Esophagus muscularis mucosa (tissue), 4 donors: ENCODE measurements at regions not wholly inside any gene's neighbourhood (a gene's known extent, or its start where the extent isn't known, plus 50 kb on each side); places are given as distances from the start of the nearest gene placed in this dataset.

Experiments used
- DNase-seq: peaks from one replicate; pipeline ENCODE4 v3.0.0-alpha.2; 2017; ENCODE audit errors: extremely low spot score
- H3K27ac ChIP-seq, 4 donors: fragments of 200-600 bp; sonication (generic); replicated peaks in 1 of 4; 1 replicate in 3 of 4; 2 replicates in 1 of 4; pipeline ENCODE4 v1.5.1; 2016 to 2019; ENCODE audit warnings: mild to moderate bottlenecking in 1 of 4
- H3K27me3 ChIP-seq, 4 donors: fragments of 200-600 bp; sonication (generic); one replicate each; pipeline versions ENCODE4 v1.5.1 to v1.6.0; 2016 to 2019
- H3K36me3 ChIP-seq, 4 donors: fragments of 200-600 bp; sonication (generic); one replicate each; pipeline ENCODE4 v1.5.1; 2016 to 2019
- H3K4me1 ChIP-seq, 4 donors: fragments of 200-600 bp; sonication (generic); one replicate each; pipeline ENCODE4 v1.5.1; 2016 to 2019
- H3K4me3 ChIP-seq, 4 donors: fragments of 200-600 bp; sonication (generic); 1 replicate in 2 of 4; 2 replicates in 2 of 4; pipeline ENCODE4 v1.5.1; 2016 to 2019; ENCODE audit warnings: mild to moderate bottlenecking in 4 of 4, moderate library complexity in 1 of 4
- H3K9me3 ChIP-seq, 4 donors: fragments of 200-600 bp; sonication (generic); 1 replicate in 3 of 4; 2 replicates in 1 of 4; pipeline ENCODE4 v1.5.1; 2016 to 2019
- EP300 ChIP-seq: sonication (generic); formaldehyde crosslinking; IDR thresholded peaks from one replicate; pipeline ENCODE4 v1.6.1; 2017; ENCODE audit warnings: antibody characterized with exemption
- POLR2A ChIP-seq: fragments of 450-650 bp; IDR thresholded peaks from one replicate; pipeline ENCODE4 v1.6.1; 2017; ENCODE audit warnings: antibody characterized with exemption, moderate library complexity, mild to moderate bottlenecking, low read depth
- POLR2AphosphoS5 ChIP-seq, 2 donors: sonication (generic); formaldehyde crosslinking; IDR thresholded peaks; one replicate each; pipeline ENCODE4 v1.6.1; 2017; ENCODE audit warnings: antibody characterized with exemption in 2 of 2
- WGBS: methylation state at CpG from one replicate; pipeline ENCODE4 v1.1.5; 2018; 5-methylcytosine and 5-hydroxymethylcytosine counted together
- intact Hi-C: fragments of 100-400 bp; cut with DNase I; formaldehyde crosslinking; loops from one replicate; pipeline ENCODE4 v1.15.1; 2023
- TF ChIP-seq, protein P1 (sequence below), 3 experiments: fragments of 200-600 bp in 2 of 3; fragments of 450-650 bp in 1 of 3; sonication (generic) in 2 of 3; IDR thresholded peaks; one replicate each; pipeline ENCODE4 v1.5.1; 2017 to 2019; ENCODE audit warnings: antibody characterized with exemption in 3 of 3, mild to moderate bottlenecking in 2 of 3, moderate library complexity in 1 of 3

DNA sequence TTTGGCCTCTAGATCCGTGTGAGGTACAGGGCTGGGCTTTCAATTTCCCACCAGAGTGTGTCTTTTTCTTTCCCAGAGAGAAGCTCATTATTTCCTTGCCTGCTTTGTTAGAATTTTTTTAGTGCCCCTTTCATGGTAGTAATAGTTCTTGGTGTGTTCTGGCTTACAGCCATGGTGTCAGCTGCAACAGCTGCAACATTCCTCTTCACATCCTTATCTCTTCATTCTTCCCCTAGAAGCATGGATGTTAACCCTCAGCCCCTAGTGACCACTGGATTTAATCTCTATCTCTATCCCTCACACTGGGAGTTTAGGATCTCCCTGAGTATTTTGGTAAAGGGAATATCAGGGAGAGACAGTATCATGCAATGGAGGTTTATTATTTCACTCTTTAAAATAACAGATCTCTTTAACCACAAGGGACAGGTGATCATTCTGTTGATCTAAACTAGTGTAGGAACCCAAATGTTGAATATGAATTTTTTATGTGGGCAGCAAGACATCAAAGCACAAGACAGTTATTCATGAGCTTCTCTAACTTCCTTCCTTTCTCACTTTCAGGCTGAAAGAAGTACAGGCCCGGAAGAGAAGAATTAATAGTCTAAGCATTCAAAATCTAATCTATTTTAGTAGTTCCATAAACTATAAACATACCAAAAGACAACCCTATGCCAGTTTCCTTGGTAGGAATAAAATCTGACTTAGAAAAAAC, 160.2 kb downstream of the FAM170A start:
- Histone ChIP-seq H3K27me3 (no peaks in the 10 kb centered on the region), H3K4me1 (no peaks in the 10 kb centered on the region), H3K9me3 (no peaks in the 10 kb centered on the region), H3K4me3 (no peak overlapping the region), H3K36me3 (no peaks in the 10 kb centered on the region), H3K27ac (no peak overlapping the region)
- no peak for DNase-seq
- WGBS: 43% methylated on average over 2 of the region's 2 CpGs
- TF ChIP-seq, protein P1, sequence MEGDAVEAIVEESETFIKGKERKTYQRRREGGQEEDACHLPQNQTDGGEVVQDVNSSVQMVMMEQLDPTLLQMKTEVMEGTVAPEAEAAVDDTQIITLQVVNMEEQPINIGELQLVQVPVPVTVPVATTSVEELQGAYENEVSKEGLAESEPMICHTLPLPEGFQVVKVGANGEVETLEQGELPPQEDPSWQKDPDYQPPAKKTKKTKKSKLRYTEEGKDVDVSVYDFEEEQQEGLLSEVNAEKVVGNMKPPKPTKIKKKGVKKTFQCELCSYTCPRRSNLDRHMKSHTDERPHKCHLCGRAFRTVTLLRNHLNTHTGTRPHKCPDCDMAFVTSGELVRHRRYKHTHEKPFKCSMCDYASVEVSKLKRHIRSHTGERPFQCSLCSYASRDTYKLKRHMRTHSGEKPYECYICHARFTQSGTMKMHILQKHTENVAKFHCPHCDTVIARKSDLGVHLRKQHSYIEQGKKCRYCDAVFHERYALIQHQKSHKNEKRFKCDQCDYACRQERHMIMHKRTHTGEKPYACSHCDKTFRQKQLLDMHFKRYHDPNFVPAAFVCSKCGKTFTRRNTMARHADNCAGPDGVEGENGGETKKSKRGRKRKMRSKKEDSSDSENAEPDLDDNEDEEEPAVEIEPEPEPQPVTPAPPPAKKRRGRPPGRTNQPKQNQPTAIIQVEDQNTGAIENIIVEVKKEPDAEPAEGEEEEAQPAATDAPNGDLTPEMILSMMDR (IDR thresholded peaks at IDR 0.05): no peak
- TF ChIP-seq EP300 (no peak), POLR2AphosphoS5 (IDR thresholded peaks at IDR 0.05) (no peak), POLR2A (no peak)
- intact Hi-C loops: no loop called here

DNA sequence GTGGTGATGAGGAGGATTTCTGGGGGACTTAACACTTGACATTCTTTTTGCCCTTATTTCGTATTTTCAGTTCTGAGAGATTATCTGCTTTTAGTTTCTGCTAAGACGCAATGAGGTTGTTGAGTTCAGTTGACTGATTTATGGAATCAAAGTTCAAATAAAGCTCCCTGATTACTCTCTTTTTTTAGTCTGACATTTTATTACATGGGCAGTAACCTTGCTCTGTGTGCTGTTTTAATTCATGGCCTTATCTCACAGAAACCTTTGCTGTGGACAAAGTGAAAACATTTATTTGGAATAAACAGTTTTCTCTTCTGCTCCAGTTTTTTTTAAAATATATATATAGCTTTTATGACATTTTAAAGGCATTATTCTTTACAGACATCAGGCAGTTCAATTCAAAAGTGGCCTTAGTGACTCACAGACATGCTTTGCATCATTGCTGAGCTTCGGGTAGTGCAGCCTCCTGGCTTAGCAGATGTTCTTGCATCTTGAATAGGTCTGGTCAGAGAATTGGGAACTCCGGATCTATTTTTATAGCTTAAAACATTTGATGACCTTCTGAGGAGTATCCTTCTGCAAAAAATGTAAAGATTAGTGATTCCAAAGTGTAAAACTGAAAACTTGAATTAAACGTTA, 162.9 kb downstream of the FAM170A start:
- intact Hi-C loops: no loop called here
- TF ChIP-seq POLR2AphosphoS5 (IDR thresholded peaks at IDR 0.05): no peak
- TF ChIP-seq, protein P1 (IDR thresholded peaks at IDR 0.05): no peak
- no peak overlapping the region for H3K4me3 ChIP-seq
- DNase-seq: no peak
- no peaks in the 10 kb centered on the region for H3K9me3 ChIP-seq
- H3K36me3 ChIP-seq: no peaks in the 10 kb centered on the region
- no peaks in the 10 kb centered on the region for H3K4me1 ChIP-seq
- H3K27me3 ChIP-seq: no peaks in the 10 kb centered on the region
- H3K27ac ChIP-seq: no peak overlapping the region
- 55% methylated on average over 5 of the region's 5 CpGs for WGBS

DNA sequence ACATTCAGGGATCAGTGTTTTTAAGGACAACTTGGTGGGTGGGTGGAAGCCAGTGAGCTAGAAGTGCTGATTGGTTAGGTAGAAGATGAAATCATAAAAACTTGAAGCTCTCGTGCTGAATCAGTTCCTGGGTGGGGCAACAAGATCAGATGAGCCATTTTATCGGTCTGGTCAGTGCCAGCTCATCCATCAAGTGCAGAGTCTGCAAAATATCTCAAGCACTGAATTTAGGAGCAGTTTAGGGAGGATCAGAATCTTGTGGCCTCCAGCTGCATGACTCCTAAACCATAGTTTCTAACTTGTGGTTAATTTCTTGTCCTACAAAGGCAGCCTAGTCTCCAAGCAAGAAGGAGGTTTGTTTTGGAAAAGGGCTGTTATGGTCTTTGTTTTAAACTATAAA, 166.4 kb downstream of the FAM170A start:
- no peak for DNase-seq
- Histone ChIP-seq H3K36me3 (no peaks in the 10 kb centered on the region), H3K27ac (no peak overlapping the region), H3K4me1 (no peaks in the 10 kb centered on the region), H3K9me3 (no peaks in the 10 kb centered on the region), H3K4me3 (no peak overlapping the region), H3K27me3 (no peaks in the 10 kb centered on the region)
- TF ChIP-seq, protein P1 (IDR thresholded peaks at IDR 0.05): no peak
- no peak for TF ChIP-seq POLR2AphosphoS5 (IDR thresholded peaks at IDR 0.05)
- no peak for TF ChIP-seq EP300
- no peak for TF ChIP-seq POLR2A
- 61% methylated on average over 2 of the region's 2 CpGs for WGBS
- intact Hi-C loops: no loop called here

DNA sequence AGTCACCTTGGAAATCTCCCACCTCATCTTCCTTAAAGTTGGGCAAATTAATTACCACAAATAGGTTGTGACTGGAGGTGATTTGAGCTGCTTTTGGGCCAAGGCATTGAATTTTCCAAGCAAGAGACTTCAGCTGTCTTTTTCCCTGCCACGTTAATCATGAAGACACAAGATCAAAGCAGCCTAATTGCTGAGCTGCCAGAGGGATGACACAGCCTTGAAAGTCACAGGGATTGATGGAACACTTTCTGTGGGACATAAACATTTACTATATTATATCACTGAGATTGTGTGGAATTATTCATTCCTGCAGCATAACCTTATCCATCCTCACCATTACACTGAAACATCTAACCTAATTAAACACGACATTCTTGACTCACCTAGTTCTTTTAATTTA, 172.2 kb downstream of the FAM170A start:
- intact Hi-C loops: no loop called here
- Histone ChIP-seq H3K4me3 (no peak overlapping the region), H3K36me3 (no peaks in the 10 kb centered on the region), H3K27ac (no peak overlapping the region), H3K4me1 (no peaks in the 10 kb centered on the region), H3K27me3 (no peaks in the 10 kb centered on the region), H3K9me3 (no peaks in the 10 kb centered on the region)
- DNase-seq: no peak
- 87% methylated on average over 2 of the region's 2 CpGs for WGBS
- TF ChIP-seq POLR2AphosphoS5 (IDR thresholded peaks at IDR 0.05) (no peak), EP300 (no peak), POLR2A (no peak)
- TF ChIP-seq, protein P1 (IDR thresholded peaks at IDR 0.05): no peak
